Activated CD4-positive, alpha-beta T cell treated with anti-CD3 and anti-CD28 coated beads for 36 hours (primary cell): ENCODE measurements at regions not wholly inside any gene's neighbourhood (a gene's known extent, or its start where the extent isn't known, plus 50 kb on each side); places are given as distances from the start of the nearest gene placed in this dataset.

Source experiments
- ATAC-seq: fragments of 200-7000 bp; cut with Tn5 transposase; one replicate; pipeline ENCODE4 v1.10.0; 2021; ENCODE audit warnings: mild to moderate bottlenecking, moderate library complexity
- CTCF ChIA-PET: fragments of 350-600 bp; sonication (Branson Sonifier 250); formaldehyde crosslinking; loops from one replicate; lab custom pipeline; 2021; ENCODE audit warnings: antibody characterized with exemption; lab: Charles Lee
- POLR2A ChIA-PET: fragments of 350-600 bp; sonication (Branson Sonifier 250); formaldehyde crosslinking; loops from one replicate; lab custom pipeline; 2021; ENCODE audit warnings: antibody characterized with exemption, inconsistent platforms; lab: Charles Lee
- DNase-seq: peaks from one replicate; pipeline ENCODE4 v3.0.0-alpha.2; 2020
- H3K27ac Mint-ChIP-seq: one replicate; pipeline ENCODE4 v1.8.0; 2021; ENCODE audit warnings: mixed read lengths
- H3K27me3 Mint-ChIP-seq: one replicate; pipeline ENCODE4 v1.8.0; 2021; ENCODE audit warnings: mixed read lengths
- H3K36me3 Mint-ChIP-seq: one replicate; pipeline ENCODE4 v1.8.0; 2021; ENCODE audit warnings: low read depth, mixed read lengths
- H3K4me1 Mint-ChIP-seq: one replicate; pipeline ENCODE4 v1.8.0; 2021; ENCODE audit warnings: mixed read lengths
- H3K4me3 Mint-ChIP-seq: one replicate; pipeline ENCODE4 v1.8.0; 2021; ENCODE audit warnings: mild to moderate bottlenecking, moderate library complexity, mixed read lengths
- H3K9me3 Mint-ChIP-seq: one replicate; pipeline ENCODE4 v1.8.0; 2021; ENCODE audit warnings: low read depth, mixed read lengths
- intact Hi-C, 2 experiments: fragments of 100-400 bp; cut with DNase I in 1 of 2; cut with micrococcal nuclease in 1 of 2; formaldehyde crosslinking; loops; one replicate each; pipeline versions ENCODE4 v1.14.2 to v1.15.1; 2022 to 2024; cut with DNase I, micrococcal nuclease

- Mint-ChIP-seq H3K4me1 (no peaks in the 10 kb centered on the region), H3K36me3 (no peaks in the 10 kb centered on the region), H3K4me3 (no peak overlapping the region), H3K27me3 (peaks cover 1% of the 10 kb centered on the region), H3K9me3 (peaks cover 17% of the 10 kb centered on the region), H3K27ac (no peak overlapping the region)
- ChIA-PET CTCF (interaction anchor here (0.7 kb wide), 1 partner anchor 55 kb away, joined by 3 read pairs; no protein-coding TSS in a partner anchor), POLR2A (no interaction called here)
- intact Hi-C loops = no loop called here
- DNase-seq (no peak), ATAC-seq (no peak)
These were observed 458.7 kb upstream of the EEF2KMT start for GRCh38 chr16:5556158-5556810.

- H3K27me3 Mint-ChIP-seq = peaks cover 1% of the 10 kb centered on the region
- ChIA-PET POLR2A (no interaction called here), CTCF (no interaction called here)
- no peak overlapping the region for H3K4me3 Mint-ChIP-seq
- H3K9me3 Mint-ChIP-seq = peaks cover 4% of the 10 kb centered on the region
- no peaks in the 10 kb centered on the region for H3K36me3 Mint-ChIP-seq
- DNase-seq (no peak), ATAC-seq (no peak)
- H3K27ac Mint-ChIP-seq = no peak overlapping the region
- no peaks in the 10 kb centered on the region for H3K4me1 Mint-ChIP-seq
- intact Hi-C loops = no loop called here
These were observed 454.3 kb upstream of the EEF2KMT start for GRCh38 chr16:5551909-5552308.

DNA sequence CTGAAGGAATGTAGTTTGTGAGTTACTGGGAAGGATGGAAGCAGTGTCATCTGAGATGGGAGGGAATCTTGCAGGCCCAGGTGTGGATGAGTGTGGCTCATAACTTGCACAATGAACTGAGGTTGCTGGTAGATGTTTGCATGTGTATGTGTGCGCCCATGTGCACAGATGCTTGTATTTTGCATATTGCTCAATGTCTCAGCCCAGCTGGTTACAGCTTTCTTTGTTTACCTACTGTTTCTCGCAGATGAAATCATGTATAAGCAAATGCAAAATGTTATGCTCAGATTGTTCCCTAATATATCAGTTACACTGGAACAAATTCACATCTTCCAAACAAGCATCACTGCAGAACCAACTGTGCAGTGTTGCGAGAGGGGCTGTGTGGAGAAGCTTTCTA lies 452.2 kb upstream of the EEF2KMT start:
- Mint-ChIP-seq H3K4me1 (no peaks in the 10 kb centered on the region), H3K27ac (no peak overlapping the region), H3K27me3 (peaks cover 1% of the 10 kb centered on the region), H3K4me3 (no peak overlapping the region), H3K36me3 (no peaks in the 10 kb centered on the region), H3K9me3 (peaks cover 4% of the 10 kb centered on the region)
- DNase-seq (no peak), ATAC-seq (no peak)
- ChIA-PET POLR2A (no interaction called here), CTCF (interaction anchor here (1.0 kb wide), 1 partner anchor 8 kb away, joined by 3 read pairs; no protein-coding TSS in a partner anchor)
- intact Hi-C loops = no loop called here

- no peak overlapping the region for H3K27ac Mint-ChIP-seq
- H3K27me3 Mint-ChIP-seq = no peaks in the 10 kb centered on the region
- H3K4me3 Mint-ChIP-seq = no peak overlapping the region
- no peak for ATAC-seq
- ChIA-PET POLR2A (no interaction called here), CTCF (interaction anchor here (1.2 kb wide), 1 partner anchor 9 kb away, joined by 3 read pairs; no protein-coding TSS in a partner anchor)
- H3K4me1 Mint-ChIP-seq = no peaks in the 10 kb centered on the region
- H3K36me3 Mint-ChIP-seq = no peaks in the 10 kb centered on the region
- no peak for DNase-seq
- intact Hi-C loops = no loop called here
- no peaks in the 10 kb centered on the region for H3K9me3 Mint-ChIP-seq
These were observed 443.8 kb upstream of the EEF2KMT start for GRCh38 chr16:5541356-5541755.

- Mint-ChIP-seq H3K27me3 (peaks cover 2% of the 10 kb centered on the region), H3K4me3 (no peak overlapping the region), H3K9me3 (peaks cover 2% of the 10 kb centered on the region)
These were observed 439.8 kb upstream of the EEF2KMT start for GRCh38 chr16:5537347-5537746.

DNA sequence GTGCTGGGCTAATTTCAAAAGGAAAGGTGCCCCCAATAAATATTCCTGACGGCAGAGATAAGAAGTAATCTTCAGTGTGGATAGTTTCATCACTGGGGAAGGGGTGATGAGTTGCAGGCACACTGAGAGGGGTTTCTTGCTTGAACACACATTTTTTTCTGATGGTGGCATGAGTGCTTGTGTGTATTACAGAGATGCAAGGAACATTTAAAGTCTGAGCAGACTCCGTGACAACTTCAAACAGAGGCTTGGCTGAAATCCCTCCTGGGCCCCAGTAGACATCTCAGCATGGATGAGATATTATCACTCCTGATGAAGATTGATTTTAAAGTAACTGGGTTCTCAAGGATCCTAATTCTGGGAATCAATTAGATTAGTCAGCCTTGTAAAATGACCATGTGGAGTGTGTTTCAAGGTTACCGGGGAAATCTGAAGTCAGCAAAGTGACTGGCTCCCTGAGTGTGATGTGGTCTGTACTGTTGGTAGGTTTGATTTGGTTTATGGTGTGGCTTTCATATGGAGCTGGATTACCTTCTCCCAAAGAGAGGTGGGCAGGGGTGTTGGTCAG lies 435.8 kb upstream of the EEF2KMT start:
- ATAC-seq (no peak), DNase-seq (no peak)
- H3K36me3 Mint-ChIP-seq = peaks cover 2% of the 10 kb centered on the region
- peaks cover 5% of the 10 kb centered on the region for H3K27me3 Mint-ChIP-seq
- peaks cover 6% of the 10 kb centered on the region for H3K9me3 Mint-ChIP-seq
- intact Hi-C loops = no loop called here
- no peak overlapping the region for H3K4me3 Mint-ChIP-seq
- no peak overlapping the region for H3K27ac Mint-ChIP-seq
- H3K4me1 Mint-ChIP-seq = no peaks in the 10 kb centered on the region
- CTCF ChIA-PET = no interaction called here
- POLR2A ChIA-PET = no interaction called here

More at GRCh38 chr16:5537347-5537746, 439.8 kb upstream of the EEF2KMT start:
- intact Hi-C loops = no loop called here
- Mint-ChIP-seq H3K36me3 (no peaks in the 10 kb centered on the region), H3K4me1 (no peaks in the 10 kb centered on the region), H3K27ac (no peak overlapping the region)
- POLR2A ChIA-PET = no interaction called here
- ATAC-seq (no peak), DNase-seq (no peak)
- CTCF ChIA-PET = no interaction called here

- Mint-ChIP-seq H3K27ac (no peak overlapping the region), H3K36me3 (peaks cover 2% of the 10 kb centered on the region), H3K4me3 (no peak overlapping the region), H3K27me3 (peaks cover 10% of the 10 kb centered on the region), H3K9me3 (peaks cover 5% of the 10 kb centered on the region), H3K4me1 (no peaks in the 10 kb centered on the region)
- CTCF ChIA-PET = no interaction called here
- DNase-seq = no peak
- POLR2A ChIA-PET = no interaction called here
- intact Hi-C loops = no loop called here
- ATAC-seq = no peak
These were observed 430.2 kb upstream of the EEF2KMT start for GRCh38 chr16:5527817-5528216.

- H3K9me3 Mint-ChIP-seq = peaks cover 5% of the 10 kb centered on the region
- H3K27me3 Mint-ChIP-seq = peaks cover 12% of the 10 kb centered on the region
- no peak overlapping the region for H3K27ac Mint-ChIP-seq
- H3K36me3 Mint-ChIP-seq = peaks cover 2% of the 10 kb centered on the region
- no peak for DNase-seq
- no peaks in the 10 kb centered on the region for H3K4me1 Mint-ChIP-seq
- ChIA-PET POLR2A (no interaction called here), CTCF (no interaction called here)
- ATAC-seq = no peak
- H3K4me3 Mint-ChIP-seq = no peak overlapping the region
- intact Hi-C loops = no loop called here
These were observed 429.2 kb upstream of the EEF2KMT start for GRCh38 chr16:5526826-5527225.

- no peak for ATAC-seq
- POLR2A ChIA-PET = no interaction called here
- Mint-ChIP-seq H3K9me3 (peaks cover 3% of the 10 kb centered on the region), H3K4me1 (no peaks in the 10 kb centered on the region), H3K36me3 (no peaks in the 10 kb centered on the region), H3K27me3 (peaks cover 10% of the 10 kb centered on the region), H3K27ac (no peak overlapping the region), H3K4me3 (no peak overlapping the region)
- CTCF ChIA-PET = no interaction called here
- no peak for DNase-seq
- intact Hi-C loops = no loop called here
These were observed 426.2 kb upstream of the EEF2KMT start for GRCh38 chr16:5523829-5524228.

DNA sequence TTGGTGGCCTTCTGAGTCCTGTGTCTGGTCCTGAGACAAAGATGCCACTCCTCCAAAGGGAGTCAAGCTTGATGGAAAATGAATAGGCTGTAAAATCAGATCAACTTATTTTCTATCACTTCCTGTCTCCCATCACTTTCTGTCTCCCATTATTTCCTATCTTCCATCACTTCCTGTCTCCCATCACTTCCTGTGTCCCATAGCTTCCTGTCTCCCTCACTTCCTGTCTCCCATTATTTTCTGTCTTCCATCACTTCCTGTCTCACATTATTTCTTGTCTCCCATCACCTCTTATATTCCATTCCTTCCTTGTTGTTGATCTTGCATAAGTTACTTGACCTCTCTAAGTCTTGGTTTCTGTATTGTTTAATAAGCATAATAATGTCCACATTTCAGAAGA lies 418.5 kb upstream of the EEF2KMT start:
- Mint-ChIP-seq H3K27me3 (peaks cover 4% of the 10 kb centered on the region), H3K9me3 (peaks cover 5% of the 10 kb centered on the region), H3K36me3 (no peaks in the 10 kb centered on the region), H3K27ac (no peak overlapping the region), H3K4me1 (no peaks in the 10 kb centered on the region), H3K4me3 (no peak overlapping the region)
- no peak for ATAC-seq
- CTCF ChIA-PET = no interaction called here
- POLR2A ChIA-PET = no interaction called here
- intact Hi-C loops = no loop called here
- no peak for DNase-seq

DNA sequence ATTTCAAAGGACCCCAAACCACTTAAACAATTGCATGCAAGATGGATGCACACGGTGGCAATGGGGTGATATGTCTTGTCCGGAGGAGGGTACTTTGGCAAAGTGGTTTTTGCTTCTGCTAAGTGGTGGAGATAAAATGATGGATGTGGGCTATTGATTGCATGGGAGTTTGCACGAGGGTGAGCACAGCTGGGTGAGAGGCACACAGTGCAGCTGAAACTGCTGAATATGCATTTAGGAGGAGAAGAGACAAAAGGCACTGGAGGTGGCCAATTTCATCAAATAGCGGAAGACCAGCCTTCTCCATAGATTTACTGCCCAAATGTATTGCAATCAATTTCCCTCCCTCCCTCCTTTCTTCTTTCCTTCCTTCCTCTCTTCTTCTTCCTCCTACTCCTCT lies 414.4 kb upstream of the EEF2KMT start:
- intact Hi-C loops = no loop called here
- DNase-seq (no peak), ATAC-seq (no peak)
- no peak overlapping the region for H3K27ac Mint-ChIP-seq
- ChIA-PET CTCF (no interaction called here), POLR2A (no interaction called here)
- peaks cover 5% of the 10 kb centered on the region for H3K9me3 Mint-ChIP-seq
- no peaks in the 10 kb centered on the region for H3K4me1 Mint-ChIP-seq
- H3K36me3 Mint-ChIP-seq = no peaks in the 10 kb centered on the region
- no peak overlapping the region for H3K4me3 Mint-ChIP-seq
- peaks cover 4% of the 10 kb centered on the region for H3K27me3 Mint-ChIP-seq

- POLR2A ChIA-PET = no interaction called here
- intact Hi-C loops = no loop called here
- Mint-ChIP-seq H3K4me1 (no peaks in the 10 kb centered on the region), H3K9me3 (peaks cover 2% of the 10 kb centered on the region), H3K36me3 (no peaks in the 10 kb centered on the region), H3K27me3 (peaks cover 5% of the 10 kb centered on the region), H3K4me3 (no peak overlapping the region), H3K27ac (no peak overlapping the region)
- CTCF ChIA-PET = no interaction called here
- ATAC-seq (no peak), DNase-seq (no peak)
These were observed 413.3 kb upstream of the EEF2KMT start for GRCh38 chr16:5510819-5511370.
